GM23338 (cell line): ENCODE measurements at regions not wholly inside any gene's neighbourhood (a gene's known extent, or its start where the extent isn't known, plus 50 kb on each side); places are given as distances from the start of the nearest gene placed in this dataset.

Experiments
- CREB1 ChIP-seq: fragments of 250-450 bp; sonication (Bioruptor Pico); IDR thresholded peaks from 2 replicates; pipeline ENCODE4 v1.5.0; 2020; ENCODE audit warnings: low read depth, mild to moderate bottlenecking, moderate library complexity
- EZH2 ChIP-seq: fragments of 200-600 bp; sonication (generic); IDR thresholded peaks from one replicate; pipeline ENCODE4 v1.8.0; 2017; ENCODE audit warnings: antibody characterized with exemption, mild to moderate bottlenecking, low read depth; ENCODE audit not compliant: unreplicated experiment
- EZH2phosphoT487 ChIP-seq: fragments of 200-600 bp; sonication (generic); IDR thresholded peaks from one replicate; pipeline ENCODE4 v1.8.1; 2018; ENCODE audit warnings: antibody characterized with exemption; ENCODE audit not compliant: unreplicated experiment
- JUNB ChIP-seq: IDR thresholded peaks from one replicate; pipeline ENCODE4 v1.6.1; 2016; ENCODE audit warnings: antibody characterized with exemption; ENCODE audit not compliant: unreplicated experiment
- NANOG ChIP-seq: IDR thresholded peaks from 2 replicates; pipeline ENCODE4 v1.6.1; 2016; ENCODE audit warnings: antibody characterized with exemption, borderline replicate concordance
- POLR2AphosphoS5 ChIP-seq: IDR thresholded peaks from 2 replicates; pipeline ENCODE4 v1.6.1; 2016; ENCODE audit warnings: antibody characterized with exemption, low read depth
- STAT1 ChIP-seq: IDR thresholded peaks from one replicate; pipeline ENCODE4 v1.6.1; 2016; ENCODE audit warnings: antibody characterized with exemption; ENCODE audit not compliant: unreplicated experiment
- TF ChIP-seq, protein P1 (sequence below), 2 experiments: fragments of 200-600 bp in 1 of 2; sonication (generic) in 1 of 2; conservative IDR thresholded peaks; 2 replicates each; pipeline versions ENCODE4 v1.5.1 to v1.6.1; 2016 to 2017; ENCODE audit warnings: antibody characterized with exemption in 2 of 2, low read depth in 2 of 2, mild to moderate bottlenecking in 2 of 2, moderate library complexity in 1 of 2
- TF ChIP-seq, protein P2 (sequence below): IDR thresholded peaks from 2 replicates; pipeline ENCODE4 v1.6.1; 2016; ENCODE audit warnings: antibody characterized with exemption

DNA sequence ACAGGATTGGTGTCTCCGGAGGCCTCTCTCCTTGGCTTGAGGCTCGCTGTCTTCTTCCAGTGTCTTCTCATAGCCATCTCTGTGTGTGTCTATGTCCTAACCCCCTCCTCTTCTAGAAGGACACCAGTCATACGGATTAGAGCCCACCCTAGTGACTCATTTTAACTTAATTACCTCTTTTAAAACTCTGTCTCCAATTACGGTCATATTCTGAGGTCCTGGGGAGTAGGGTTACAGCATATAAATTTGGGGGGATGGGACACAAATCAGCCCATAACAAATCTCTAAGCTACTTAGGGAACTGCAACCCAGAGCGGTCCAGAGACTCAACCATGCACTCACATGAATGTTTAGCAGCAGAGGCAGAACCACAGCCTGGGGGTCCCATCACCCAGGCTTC, 56.1 kb upstream of the SASH1 start:
- TF ChIP-seq, protein P1, sequence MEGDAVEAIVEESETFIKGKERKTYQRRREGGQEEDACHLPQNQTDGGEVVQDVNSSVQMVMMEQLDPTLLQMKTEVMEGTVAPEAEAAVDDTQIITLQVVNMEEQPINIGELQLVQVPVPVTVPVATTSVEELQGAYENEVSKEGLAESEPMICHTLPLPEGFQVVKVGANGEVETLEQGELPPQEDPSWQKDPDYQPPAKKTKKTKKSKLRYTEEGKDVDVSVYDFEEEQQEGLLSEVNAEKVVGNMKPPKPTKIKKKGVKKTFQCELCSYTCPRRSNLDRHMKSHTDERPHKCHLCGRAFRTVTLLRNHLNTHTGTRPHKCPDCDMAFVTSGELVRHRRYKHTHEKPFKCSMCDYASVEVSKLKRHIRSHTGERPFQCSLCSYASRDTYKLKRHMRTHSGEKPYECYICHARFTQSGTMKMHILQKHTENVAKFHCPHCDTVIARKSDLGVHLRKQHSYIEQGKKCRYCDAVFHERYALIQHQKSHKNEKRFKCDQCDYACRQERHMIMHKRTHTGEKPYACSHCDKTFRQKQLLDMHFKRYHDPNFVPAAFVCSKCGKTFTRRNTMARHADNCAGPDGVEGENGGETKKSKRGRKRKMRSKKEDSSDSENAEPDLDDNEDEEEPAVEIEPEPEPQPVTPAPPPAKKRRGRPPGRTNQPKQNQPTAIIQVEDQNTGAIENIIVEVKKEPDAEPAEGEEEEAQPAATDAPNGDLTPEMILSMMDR (conservative IDR thresholded peaks at IDR 0.05; ENCODE audit: low read depth in 2 of 2) = no peak
- TF ChIP-seq POLR2AphosphoS5 (no peak), JUNB (no peak), CREB1 (CRISPR knock-in tag) (no peak), EZH2 (no peak), EZH2phosphoT487 (no peak), STAT1 (no peak), NANOG (no peak)
- TF ChIP-seq, protein P2, sequence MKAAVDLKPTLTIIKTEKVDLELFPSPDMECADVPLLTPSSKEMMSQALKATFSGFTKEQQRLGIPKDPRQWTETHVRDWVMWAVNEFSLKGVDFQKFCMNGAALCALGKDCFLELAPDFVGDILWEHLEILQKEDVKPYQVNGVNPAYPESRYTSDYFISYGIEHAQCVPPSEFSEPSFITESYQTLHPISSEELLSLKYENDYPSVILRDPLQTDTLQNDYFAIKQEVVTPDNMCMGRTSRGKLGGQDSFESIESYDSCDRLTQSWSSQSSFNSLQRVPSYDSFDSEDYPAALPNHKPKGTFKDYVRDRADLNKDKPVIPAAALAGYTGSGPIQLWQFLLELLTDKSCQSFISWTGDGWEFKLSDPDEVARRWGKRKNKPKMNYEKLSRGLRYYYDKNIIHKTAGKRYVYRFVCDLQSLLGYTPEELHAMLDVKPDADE = no peak
